H9 (cell line): ENCODE measurements at regions not wholly inside any gene's neighbourhood (a gene's known extent, or its start where the extent isn't known, plus 50 kb on each side); places are given as distances from the start of the nearest gene placed in this dataset.

Experiments
- DNase-seq: peaks from one replicate; pipeline ENCODE4 v3.0.0-alpha.2; 2017
- H2AFZ ChIP-seq: one replicate; pipeline ENCODE4 v1.6.1; 2013; ENCODE audit warnings: mild to moderate bottlenecking, low read length, control low read depth, moderate library complexity
- H2AK5ac ChIP-seq: 2 replicates; pipeline ENCODE4 v1.6.1; 2013; ENCODE audit warnings: low read length, control low read depth, mixed read lengths; ENCODE audit not compliant: insufficient read length
- H2BK120ac ChIP-seq: one replicate; pipeline ENCODE4 v1.6.1; 2013; ENCODE audit warnings: low read depth, mild to moderate bottlenecking, low read length, control low read depth, inconsistent platforms; ENCODE audit not compliant: poor library complexity, severe bottlenecking
- H2BK12ac ChIP-seq: 2 replicates; pipeline ENCODE4 v1.6.1; 2013; ENCODE audit warnings: low read length, control low read depth, mixed read lengths, low read depth; ENCODE audit not compliant: insufficient read length
- H2BK15ac ChIP-seq: 2 replicates; pipeline ENCODE4 v1.6.1; 2013; ENCODE audit warnings: low read depth, low read length, control low read depth
- H2BK20ac ChIP-seq: one replicate; pipeline ENCODE4 v1.6.1; 2013; ENCODE audit warnings: low read depth, mild to moderate bottlenecking, low read length, control low read depth, inconsistent platforms; ENCODE audit not compliant: poor library complexity, severe bottlenecking
- H2BK5ac ChIP-seq: 2 replicates; pipeline ENCODE4 v1.6.1; 2013; ENCODE audit warnings: low read length, control low read depth, mixed read lengths; ENCODE audit not compliant: insufficient read length
- H3K14ac ChIP-seq: 2 replicates; pipeline ENCODE4 v1.6.1; 2013; ENCODE audit warnings: low read length, control low read depth; ENCODE audit not compliant: insufficient read depth
- H3K18ac ChIP-seq: 2 replicates; pipeline ENCODE4 v1.6.1; 2013; ENCODE audit warnings: low read depth, mild to moderate bottlenecking, mixed read lengths, low read length, control low read depth; ENCODE audit not compliant: insufficient read length
- H3K23ac ChIP-seq: 2 replicates; pipeline ENCODE4 v1.6.1; 2013; ENCODE audit warnings: low read length, control low read depth, mixed read lengths, low read depth; ENCODE audit not compliant: insufficient read length
- H3K23me2 ChIP-seq: 2 replicates; pipeline ENCODE4 v1.6.1; 2013; ENCODE audit warnings: low read depth, mild to moderate bottlenecking, mixed read lengths, low read length, control low read depth; ENCODE audit not compliant: insufficient read length, poor library complexity, severe bottlenecking
- H3K27ac ChIP-seq: 2 replicates; pipeline ENCODE4 v1.5.1; 2013; ENCODE audit warnings: low read length, control low read depth, mixed read lengths, low read depth; ENCODE audit not compliant: insufficient read length
- H3K27me3 ChIP-seq: 2 replicates; pipeline ENCODE4 v1.6.1; 2013; ENCODE audit warnings: low read length, control low read depth, inconsistent platforms; ENCODE audit not compliant: insufficient read depth
- H3K4ac ChIP-seq: 2 replicates; pipeline ENCODE4 v1.6.1; 2013; ENCODE audit warnings: low read depth, mild to moderate bottlenecking, control low read depth, inconsistent platforms, low read length, moderate library complexity
- H3K4me1 ChIP-seq: 2 replicates; pipeline ENCODE4 v1.6.1; 2013; ENCODE audit warnings: low read length, control low read depth, inconsistent platforms; ENCODE audit not compliant: insufficient read depth
- H3K4me2 ChIP-seq: 2 replicates; pipeline ENCODE4 v1.6.1; 2013; ENCODE audit warnings: low read length, control low read depth, mixed read lengths; ENCODE audit not compliant: insufficient read length, insufficient read depth
- H3K56ac ChIP-seq: 2 replicates; pipeline ENCODE4 v1.6.1; 2013; ENCODE audit warnings: low read depth, mild to moderate bottlenecking, mixed read lengths, low read length, control low read depth; ENCODE audit not compliant: insufficient read length
- H3K79me1 ChIP-seq: 2 replicates; pipeline ENCODE4 v1.6.1; 2013; ENCODE audit warnings: low read depth, mild to moderate bottlenecking, moderate library complexity, low read length, control low read depth, inconsistent platforms; ENCODE audit not compliant: insufficient read depth, poor library complexity, severe bottlenecking
- H3K79me2 ChIP-seq: 2 replicates; pipeline ENCODE4 v1.6.1; 2013; ENCODE audit warnings: low read length, control low read depth, inconsistent platforms; ENCODE audit not compliant: insufficient read depth
- H3K9ac ChIP-seq: 2 replicates; pipeline ENCODE4 v1.6.1; 2013; ENCODE audit warnings: low read length, control low read depth, mixed read lengths; ENCODE audit not compliant: insufficient read length; ENCODE audit errors: extremely low read depth
- H3K9me3 ChIP-seq: one replicate; pipeline ENCODE4 v1.6.1; 2013; ENCODE audit warnings: low read depth, low read length, inconsistent platforms; ENCODE audit not compliant: control insufficient read depth
- H3T11ph ChIP-seq: one replicate; pipeline ENCODE4 v1.6.1; 2013; ENCODE audit warnings: mild to moderate bottlenecking, low read length, control low read depth, inconsistent platforms
- H4K20me1 ChIP-seq: one replicate; pipeline ENCODE4 v1.6.1; 2013; ENCODE audit not compliant: control insufficient read depth, insufficient read length, insufficient read depth
- H4K5ac ChIP-seq: 2 replicates; pipeline ENCODE4 v1.6.1; 2013; ENCODE audit warnings: low read depth, mild to moderate bottlenecking, mixed read lengths, low read length, control low read depth; ENCODE audit not compliant: insufficient read length
- H4K8ac ChIP-seq: replicated peaks from 2 replicates; pipeline ENCODE4 v1.6.1; 2013; ENCODE audit warnings: low read length, control low read depth, mixed read lengths, low read depth; ENCODE audit not compliant: insufficient read length
- H4K91ac ChIP-seq: 2 replicates; pipeline ENCODE4 v1.6.1; 2013; ENCODE audit warnings: low read depth, mild to moderate bottlenecking, moderate library complexity, mixed read lengths, low read length, control low read depth; ENCODE audit not compliant: insufficient read length
- H3K27ac Mint-ChIP-seq, 3 experiments: 2 replicates in 2 of 3; 3 replicates in 1 of 3; pipeline ENCODE4 v1.8.0; 2020 to 2021; ENCODE audit warnings: mixed read lengths in 3 of 3, mild to moderate bottlenecking in 1 of 3, moderate library complexity in 1 of 3
- H3K27me3 Mint-ChIP-seq: 2 replicates; pipeline ENCODE4 v1.8.0; 2021; ENCODE audit warnings: low read depth, mild to moderate bottlenecking, moderate library complexity, mixed read lengths
- H3K36me3 Mint-ChIP-seq, 3 experiments: 2 replicates in 2 of 3; 3 replicates in 1 of 3; pipeline ENCODE4 v1.8.0; 2020 to 2021; ENCODE audit warnings: low read depth in 3 of 3, mixed read lengths in 3 of 3; ENCODE audit not compliant: insufficient read depth in 1 of 3
- H3K4me1 Mint-ChIP-seq, 2 experiments: 2 replicates each; pipeline ENCODE4 v1.8.0; 2020; ENCODE audit warnings: mixed read lengths in 2 of 2
- H3K4me3 Mint-ChIP-seq, 2 experiments: 2 replicates in 1 of 2; 3 replicates in 1 of 2; pipeline ENCODE4 v1.8.0; 2020 to 2021; ENCODE audit warnings: mild to moderate bottlenecking in 2 of 2, mixed read lengths in 2 of 2, moderate library complexity in 1 of 2
- H3K9me3 Mint-ChIP-seq, 2 experiments: 2 replicates in 1 of 2; 3 replicates in 1 of 2; pipeline ENCODE4 v1.8.0; 2020; ENCODE audit warnings: mild to moderate bottlenecking in 2 of 2, mixed read lengths in 2 of 2, moderate library complexity in 1 of 2
- WGBS: extraction: QIAGEN DNeasy Blood & Tissue Kit; methylation state at CpG from one replicate; pipeline ENCODE4 v1.1.7; 2013; ENCODE audit warnings: missing lambda C conversion rate, low lambda C conversion rate, mixed read lengths; ENCODE audit not compliant: insufficient read length; ENCODE audit errors: extremely low coverage; 5-methylcytosine and 5-hydroxymethylcytosine counted together
- TF ChIP-seq, protein P1 (sequence below): fragments of 200-600 bp; sonication (generic); conservative IDR thresholded peaks from 3 replicates; pipeline ENCODE4 v1.8.0; 2021; ENCODE audit warnings: antibody characterized with exemption, mild to moderate bottlenecking

DNA sequence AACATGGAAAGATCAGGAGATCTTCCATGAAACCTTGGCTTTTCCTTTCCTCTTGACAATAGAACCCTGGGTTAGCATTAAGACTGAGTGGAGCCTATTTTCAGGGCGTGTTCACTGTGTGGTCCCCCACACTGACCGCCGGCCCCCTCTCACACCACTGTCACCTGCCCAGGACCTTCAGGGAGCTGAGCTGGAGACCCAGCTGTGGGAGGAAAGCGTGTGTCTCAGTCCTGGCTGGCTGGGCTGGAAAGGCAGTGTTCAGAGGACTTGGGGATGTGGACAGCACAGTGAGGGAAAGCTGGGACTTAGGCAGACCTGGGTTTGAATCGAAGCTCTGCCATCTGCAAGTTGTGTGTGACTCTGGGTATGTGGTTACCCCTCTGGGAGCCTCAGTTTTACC is 268.1 kb downstream of the NSG2 start:
- DNase-seq, result no peak
- Histone ChIP-seq H2BK5ac (no peak overlapping the region), H3K18ac (no peak overlapping the region), H3K14ac (no peak overlapping the region), H3K9ac (no peak overlapping the region), H2BK15ac (no peak overlapping the region), H3K79me2 (no peaks in the 10 kb centered on the region), H2BK20ac (no peak overlapping the region), H3K56ac (no peak overlapping the region), H3K4ac (no peak overlapping the region), H3K27ac (no peak overlapping the region), H2BK12ac (no peak overlapping the region), H4K8ac (no peak overlapping the region), H3K4me1 (no peaks in the 10 kb centered on the region), H3K79me1 (no peaks in the 10 kb centered on the region), H3K23ac (no peak overlapping the region), H2AK5ac (no peak overlapping the region), H4K20me1 (no peaks in the 10 kb centered on the region), H4K5ac (no peak overlapping the region), H3K23me2 (no peaks in the 10 kb centered on the region), H3K4me2 (no peak overlapping the region), H3K27me3 (no peaks in the 10 kb centered on the region; the same call in 1 of the 2 replicates), H4K91ac (no peak overlapping the region), H2AFZ (no peak overlapping the region), H3K9me3 (no peaks in the 10 kb centered on the region), H2BK120ac (no peak overlapping the region), H3T11ph (no peak overlapping the region)
- Mint-ChIP-seq H3K27ac (no peak overlapping the region), H3K4me3 (no peak overlapping the region), H3K9me3 (no peaks in the 10 kb centered on the region), H3K4me1 (peaks cover 9 to 10% of the 10 kb centered on the region in 2 experiments), H3K36me3 (no peaks in the 10 kb centered on the region; a peak in 1 of 7 replicates), H3K27me3 (peaks cover 34% of the 10 kb centered on the region)
- TF ChIP-seq, protein P1, sequence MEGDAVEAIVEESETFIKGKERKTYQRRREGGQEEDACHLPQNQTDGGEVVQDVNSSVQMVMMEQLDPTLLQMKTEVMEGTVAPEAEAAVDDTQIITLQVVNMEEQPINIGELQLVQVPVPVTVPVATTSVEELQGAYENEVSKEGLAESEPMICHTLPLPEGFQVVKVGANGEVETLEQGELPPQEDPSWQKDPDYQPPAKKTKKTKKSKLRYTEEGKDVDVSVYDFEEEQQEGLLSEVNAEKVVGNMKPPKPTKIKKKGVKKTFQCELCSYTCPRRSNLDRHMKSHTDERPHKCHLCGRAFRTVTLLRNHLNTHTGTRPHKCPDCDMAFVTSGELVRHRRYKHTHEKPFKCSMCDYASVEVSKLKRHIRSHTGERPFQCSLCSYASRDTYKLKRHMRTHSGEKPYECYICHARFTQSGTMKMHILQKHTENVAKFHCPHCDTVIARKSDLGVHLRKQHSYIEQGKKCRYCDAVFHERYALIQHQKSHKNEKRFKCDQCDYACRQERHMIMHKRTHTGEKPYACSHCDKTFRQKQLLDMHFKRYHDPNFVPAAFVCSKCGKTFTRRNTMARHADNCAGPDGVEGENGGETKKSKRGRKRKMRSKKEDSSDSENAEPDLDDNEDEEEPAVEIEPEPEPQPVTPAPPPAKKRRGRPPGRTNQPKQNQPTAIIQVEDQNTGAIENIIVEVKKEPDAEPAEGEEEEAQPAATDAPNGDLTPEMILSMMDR, result no peak
- WGBS, result no CpG with 5 or more reads among the region's 5 CpGs
